ENCODE measurements at regions not wholly inside any gene's neighbourhood (a gene's known extent, or its start where the extent isn't known, plus 50 kb on each side); places are given as distances from the start of the nearest gene placed in this dataset.

- DNase-seq (ENCODE audit: low read depth in 3 of 3, low spot score in 1 of 3): no peak
Measured at GRCh38 chr6:100269189-100269588, 195.5 kb downstream of the SIM1 start.

GRCh38 chr6:100268326-100268725, 196.4 kb downstream of the SIM1 start:
- no peak for DNase-seq (ENCODE audit: low read depth in 3 of 3, low spot score in 1 of 3)

- DNase-seq (ENCODE audit: low read depth in 3 of 3, low spot score in 1 of 3): no peak
Measured at GRCh38 chr6:100267721-100268123, 197.0 kb downstream of the SIM1 start.

GRCh38 chr6:100266494-100267401, 198.0 kb downstream of the SIM1 start:
- no peak for DNase-seq (ENCODE audit: low read depth in 3 of 3, low spot score in 1 of 3)

- no peak for DNase-seq (ENCODE audit: low read depth in 3 of 3, low spot score in 1 of 3)
Measured at GRCh38 chr6:100262086-100262485, 202.6 kb downstream of the SIM1 start.

GRCh38 chr6:100261486-100261885, 203.2 kb downstream of the SIM1 start:
- no peak for DNase-seq (ENCODE audit: low read depth in 3 of 3, low spot score in 1 of 3)

GRCh38 chr6:100260584-100260983, 204.1 kb downstream of the SIM1 start:
- DNase-seq (ENCODE audit: low read depth in 3 of 3, low spot score in 1 of 3): no peak

GRCh38 chr6:100259865-100260264, 204.9 kb downstream of the SIM1 start:
- DNase-seq (ENCODE audit: low read depth in 3 of 3, low spot score in 1 of 3): no peak

- DNase-seq (ENCODE audit: low read depth in 3 of 3, low spot score in 1 of 3): no peak
Measured at GRCh38 chr6:100258752-100259151, 206.0 kb downstream of the SIM1 start.

- no peak for DNase-seq (ENCODE audit: low read depth in 3 of 3, low spot score in 1 of 3)
Measured at GRCh38 chr6:100257793-100258395, 206.8 kb downstream of the SIM1 start.

GRCh38 chr6:100255701-100256100, 209.0 kb downstream of the SIM1 start:
- DNase-seq (ENCODE audit: low read depth in 3 of 3, low spot score in 1 of 3): no peak

GRCh38 chr6:100247123-100247522, 217.6 kb downstream of the SIM1 start:
- DNase-seq (ENCODE audit: low read depth in 3 of 3, low spot score in 1 of 3): no peak

GRCh38 chr6:100246206-100246605, 218.5 kb downstream of the SIM1 start:
- DNase-seq (ENCODE audit: low read depth in 3 of 3, low spot score in 1 of 3): no peak

GRCh38 chr6:100240798-100241197, 223.9 kb downstream of the SIM1 start:
- no peak for DNase-seq (ENCODE audit: low read depth in 3 of 3, low spot score in 1 of 3)

- DNase-seq (ENCODE audit: low read depth in 3 of 3, low spot score in 1 of 3): no peak
Measured at GRCh38 chr6:100237821-100238220, 226.9 kb downstream of the SIM1 start.

GRCh38 chr6:100236389-100236788, 228.3 kb downstream of the SIM1 start:
- no peak for DNase-seq (ENCODE audit: low read depth in 3 of 3, low spot score in 1 of 3)

- no peak for DNase-seq (ENCODE audit: low read depth in 3 of 3, low spot score in 1 of 3)
Measured at GRCh38 chr6:100235631-100236030, 229.1 kb downstream of the SIM1 start.

GRCh38 chr6:100234625-100235024, 230.1 kb downstream of the SIM1 start:
- DNase-seq (ENCODE audit: low read depth in 3 of 3, low spot score in 1 of 3): no peak

GRCh38 chr6:100232781-100233573, 231.7 kb downstream of the SIM1 start:
- no peak for DNase-seq (ENCODE audit: low read depth in 3 of 3, low spot score in 1 of 3)

- DNase-seq (ENCODE audit: low read depth in 3 of 3, low spot score in 1 of 3): no peak
Measured at GRCh38 chr6:100230953-100231316, 233.8 kb downstream of the SIM1 start.

- DNase-seq (ENCODE audit: low read depth in 3 of 3, low spot score in 1 of 3): no peak
Measured at GRCh38 chr6:100230115-100230952, 234.4 kb downstream of the SIM1 start.

Measured in stimulated activated CD4-positive, alpha-beta T cell treated with anti-CD3 and anti-CD28 coated beads, TNF-alpha, amount 100 ng/mL, for 1 hour (primary cell).